ENCODE measurements at regions not wholly inside any gene's neighbourhood (a gene's known extent, or its start where the extent isn't known, plus 50 kb on each side); places are given as distances from the start of the nearest gene placed in this dataset.

DNA sequence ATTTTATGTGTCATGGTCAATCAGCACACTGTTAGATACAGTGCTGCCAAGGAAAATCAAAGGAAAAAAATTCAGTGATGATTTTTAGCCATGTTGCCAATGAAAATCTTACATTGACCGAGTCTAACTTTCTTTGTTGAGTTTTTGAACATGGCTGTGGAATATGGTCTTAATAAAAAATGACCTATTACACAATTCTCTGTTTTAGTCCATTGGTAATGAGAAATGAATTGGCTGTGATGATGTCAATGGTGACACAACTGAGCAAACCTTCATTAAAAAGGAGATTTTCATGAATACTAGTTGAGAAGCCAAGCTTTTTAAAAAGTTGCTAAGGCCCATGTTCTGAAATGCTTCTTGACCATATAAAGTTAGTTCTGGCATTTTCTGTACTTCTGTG lies 225.9 kb upstream of the GYPA start:
- H3K9me3 ChIP-seq (ENCODE audit: control insufficient read depth, insufficient read depth, low read length) = no peaks in the 10 kb centered on the region
- no peak overlapping the region for H3K4ac ChIP-seq (ENCODE audit: low read depth, low read length)
- H2AK9ac ChIP-seq (replicated peaks; ENCODE audit: low read depth, low read length, poor library complexity) = no peak overlapping the region
- no peak overlapping the region for H2AK5ac ChIP-seq (ENCODE audit: low read depth, low read length)
- no peak overlapping the region for H3K14ac ChIP-seq (replicated peaks; ENCODE audit: low read depth, low read length)
- H2BK5ac ChIP-seq (ENCODE audit: low read depth, low read length, poor library complexity, severe bottlenecking) = no peak overlapping the region
- no peak overlapping the region for H3K4me2 ChIP-seq (ENCODE audit: low read depth, low read length)
- in situ Hi-C loops (cut with MboI; ENCODE audit: low sequenced_read_pairs) (no loop called here), dilution Hi-C loops (cut with HindIII; ENCODE audit: low sequenced_read_pairs, unreplicated experiment) (no loop called here), intact Hi-C loops (cut with micrococcal nuclease) (no loop called here)
- ChIA-PET POLR2A (ENCODE audit: unreplicated experiment) (no interaction called here), CTCF (no interaction called here)
- no peak overlapping the region for H4K8ac ChIP-seq (ENCODE audit: low read depth in 2 of 2, low read length in 2 of 2)
- no peak overlapping the region for H3K23ac ChIP-seq (ENCODE audit: low read depth, low read length)
- no peak overlapping the region for H4K5ac ChIP-seq (ENCODE audit: low read depth, low read length)
- no peak overlapping the region for H3K18ac ChIP-seq (ENCODE audit: low read depth, low read length)
- H2BK15ac ChIP-seq (ENCODE audit: low read depth, low read length) = no peak overlapping the region
- WGBS, 2 experiments (ENCODE audit: extremely low coverage in 2 of 2, insufficient read length in 1 of 2) = no CpG with 5 or more reads among the region's 1 CpG
- H3K4me3 ChIP-seq (ENCODE audit: insufficient read depth, low read depth, low read length) = no peak overlapping the region
- H2BK20ac ChIP-seq (ENCODE audit: low read depth, low read length) = no peak overlapping the region
- BruUV-seq (replicated peaks) = no TSS peak
- H2AFZ ChIP-seq (replicated peaks; ENCODE audit: low read length, poor library complexity) = no peak overlapping the region
- no peaks in the 10 kb centered on the region for H3K36me3 ChIP-seq (ENCODE audit: control insufficient read depth, insufficient read depth, low read length)
- peaks cover 4% of the 10 kb centered on the region; the same call in 1 of the 2 replicates for H3K27me3 ChIP-seq (ENCODE audit: control insufficient read depth, insufficient read depth, low read length)
- no peak for ATAC-seq (ENCODE audit: low read depth)
- DNase-seq = no peak
- H4K20me1 ChIP-seq (ENCODE audit: insufficient read depth, low read length) = no peaks in the 10 kb centered on the region
- no peak overlapping the region for H4K91ac ChIP-seq (ENCODE audit: insufficient read depth, low read depth, low read length)
- H3K9ac ChIP-seq (ENCODE audit: low read depth, low read length) = no peak overlapping the region
- no peaks in the 10 kb centered on the region for H3K4me1 ChIP-seq (ENCODE audit: control insufficient read depth, insufficient read depth, low read length)
- TF ChIP-seq RAD21 (IDR thresholded peaks at IDR 0.05; ENCODE audit: low read length) (no peak), CHD1 (IDR thresholded peaks at IDR 0.05; ENCODE audit: low read depth, low read length) (no peak), MAZ (IDR thresholded peaks at IDR 0.05; ENCODE audit: borderline replicate concordance, low read depth, low read length) (no peak), RFX5 (IDR thresholded peaks at IDR 0.05; ENCODE audit: low read depth, low read length) (no peak), MAFK (IDR thresholded peaks at IDR 0.05; ENCODE audit: low read depth, low read length) (no peak), POLR2A (IDR thresholded peaks at IDR 0.05; ENCODE audit: low read depth, low read length) (no peak)
- TF ChIP-seq, protein P1, sequence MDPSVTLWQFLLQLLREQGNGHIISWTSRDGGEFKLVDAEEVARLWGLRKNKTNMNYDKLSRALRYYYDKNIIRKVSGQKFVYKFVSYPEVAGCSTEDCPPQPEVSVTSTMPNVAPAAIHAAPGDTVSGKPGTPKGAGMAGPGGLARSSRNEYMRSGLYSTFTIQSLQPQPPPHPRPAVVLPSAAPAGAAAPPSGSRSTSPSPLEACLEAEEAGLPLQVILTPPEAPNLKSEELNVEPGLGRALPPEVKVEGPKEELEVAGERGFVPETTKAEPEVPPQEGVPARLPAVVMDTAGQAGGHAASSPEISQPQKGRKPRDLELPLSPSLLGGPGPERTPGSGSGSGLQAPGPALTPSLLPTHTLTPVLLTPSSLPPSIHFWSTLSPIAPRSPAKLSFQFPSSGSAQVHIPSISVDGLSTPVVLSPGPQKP (IDR thresholded peaks at IDR 0.05; ENCODE audit: borderline replicate concordance, low read depth, low read length) = no peak
- TF ChIP-seq, protein P2, sequence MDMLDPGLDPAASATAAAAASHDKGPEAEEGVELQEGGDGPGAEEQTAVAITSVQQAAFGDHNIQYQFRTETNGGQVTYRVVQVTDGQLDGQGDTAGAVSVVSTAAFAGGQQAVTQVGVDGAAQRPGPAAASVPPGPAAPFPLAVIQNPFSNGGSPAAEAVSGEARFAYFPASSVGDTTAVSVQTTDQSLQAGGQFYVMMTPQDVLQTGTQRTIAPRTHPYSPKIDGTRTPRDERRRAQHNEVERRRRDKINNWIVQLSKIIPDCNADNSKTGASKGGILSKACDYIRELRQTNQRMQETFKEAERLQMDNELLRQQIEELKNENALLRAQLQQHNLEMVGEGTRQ (IDR thresholded peaks at IDR 0.05; ENCODE audit: low read depth, low read length) = no peak
- H3K9me1 ChIP-seq (ENCODE audit: insufficient read depth, low read length) = no peaks in the 10 kb centered on the region
- no peak overlapping the region for H2BK120ac ChIP-seq (ENCODE audit: low read depth, low read length)
- no peaks in the 10 kb centered on the region for H3K79me1 ChIP-seq (ENCODE audit: low read depth in 1 of 2, low read length in 2 of 2)
- H3K56ac ChIP-seq (ENCODE audit: extremely low read depth, insufficient read depth, low read length) = no peak overlapping the region
- H3K27ac ChIP-seq (ENCODE audit: insufficient read depth, low read length) = no peak overlapping the region
